NB4 (cell line): ENCODE measurements at regions not wholly inside any gene's neighbourhood (a gene's known extent, or its start where the extent isn't known, plus 50 kb on each side); places are given as distances from the start of the nearest gene placed in this dataset.

Source experiments
- POLR2A ChIP-seq: IDR thresholded peaks from 2 replicates; pipeline ENCODE4 v1.6.1; 2011; ENCODE audit warnings: mild to moderate bottlenecking; ENCODE audit not compliant: insufficient read length; ENCODE audit errors: extremely low read depth
- TF ChIP-seq, protein P1 (sequence below): IDR thresholded peaks from one replicate; pipeline ENCODE4 v1.5.1; 2012; ENCODE audit warnings: low read depth, low read length
- TF ChIP-seq, protein P2 (sequence below): IDR thresholded peaks from 2 replicates; pipeline ENCODE4 v1.6.1; 2011; ENCODE audit warnings: low read depth, low read length

DNA sequence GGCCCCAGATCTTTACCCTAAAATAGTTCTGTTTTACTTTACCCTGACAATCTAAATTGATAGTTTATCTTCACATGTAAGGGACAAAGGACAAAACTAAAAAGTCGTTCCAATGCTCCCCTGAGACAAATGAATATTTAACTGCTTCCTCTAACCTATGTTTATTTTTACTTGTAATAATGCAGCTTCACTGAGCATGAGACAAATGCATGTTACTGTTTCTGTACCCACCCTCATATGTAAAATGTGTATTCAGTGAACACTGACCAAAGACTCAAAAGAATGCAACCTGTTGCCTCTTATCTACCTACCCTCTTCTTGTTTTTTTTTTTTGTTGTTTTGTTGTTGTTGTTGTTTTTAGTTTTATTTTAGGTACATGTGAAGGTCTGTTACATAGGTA, 1570.9 kb upstream of the SLC39A10 start:
- TF ChIP-seq, protein P1, sequence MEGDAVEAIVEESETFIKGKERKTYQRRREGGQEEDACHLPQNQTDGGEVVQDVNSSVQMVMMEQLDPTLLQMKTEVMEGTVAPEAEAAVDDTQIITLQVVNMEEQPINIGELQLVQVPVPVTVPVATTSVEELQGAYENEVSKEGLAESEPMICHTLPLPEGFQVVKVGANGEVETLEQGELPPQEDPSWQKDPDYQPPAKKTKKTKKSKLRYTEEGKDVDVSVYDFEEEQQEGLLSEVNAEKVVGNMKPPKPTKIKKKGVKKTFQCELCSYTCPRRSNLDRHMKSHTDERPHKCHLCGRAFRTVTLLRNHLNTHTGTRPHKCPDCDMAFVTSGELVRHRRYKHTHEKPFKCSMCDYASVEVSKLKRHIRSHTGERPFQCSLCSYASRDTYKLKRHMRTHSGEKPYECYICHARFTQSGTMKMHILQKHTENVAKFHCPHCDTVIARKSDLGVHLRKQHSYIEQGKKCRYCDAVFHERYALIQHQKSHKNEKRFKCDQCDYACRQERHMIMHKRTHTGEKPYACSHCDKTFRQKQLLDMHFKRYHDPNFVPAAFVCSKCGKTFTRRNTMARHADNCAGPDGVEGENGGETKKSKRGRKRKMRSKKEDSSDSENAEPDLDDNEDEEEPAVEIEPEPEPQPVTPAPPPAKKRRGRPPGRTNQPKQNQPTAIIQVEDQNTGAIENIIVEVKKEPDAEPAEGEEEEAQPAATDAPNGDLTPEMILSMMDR: no peak
- TF ChIP-seq POLR2A: no peak
- TF ChIP-seq, protein P2, sequence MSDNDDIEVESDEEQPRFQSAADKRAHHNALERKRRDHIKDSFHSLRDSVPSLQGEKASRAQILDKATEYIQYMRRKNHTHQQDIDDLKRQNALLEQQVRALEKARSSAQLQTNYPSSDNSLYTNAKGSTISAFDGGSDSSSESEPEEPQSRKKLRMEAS: no peak
